ENCODE measurements at regions not wholly inside any gene's neighbourhood (a gene's known extent, or its start where the extent isn't known, plus 50 kb on each side); places are given as distances from the start of the nearest gene placed in this dataset.

GRCh38 chr21:27816301-27816700 lies 849.4 kb upstream of the ADAMTS5 start:
- Histone ChIP-seq H3K27ac (no peak overlapping the region), H3K4me3 (ENCODE audit: low read depth, low read length) (no peak overlapping the region), H3K27me3 (replicated peaks) (no peaks in the 10 kb centered on the region), H3K36me3 (replicated peaks) (no peaks in the 10 kb centered on the region)
- TF ChIP-seq CTCF (IDR thresholded peaks at IDR 0.05; ENCODE audit: low read depth, low read length, missing control alignments), result no peak
- in situ Hi-C loops (cut with HindIII; ENCODE audit: low pct_ligation_motif_present, low sequenced_read_pairs), result no loop called here
- DNase-seq, result no peak

- TF ChIP-seq CTCF (IDR thresholded peaks at IDR 0.05; ENCODE audit: low read depth, low read length, missing control alignments), result no peak
- no peaks in the 10 kb centered on the region for H3K27me3 ChIP-seq (replicated peaks)
- DNase-seq, result no peak
- no peak overlapping the region for H3K27ac ChIP-seq
- H3K36me3 ChIP-seq (replicated peaks), result no peaks in the 10 kb centered on the region
- in situ Hi-C loops (cut with HindIII; ENCODE audit: low pct_ligation_motif_present, low sequenced_read_pairs), result no loop called here
- no peak overlapping the region for H3K4me3 ChIP-seq (ENCODE audit: low read depth, low read length)
These were observed 847.3 kb upstream of the ADAMTS5 start for GRCh38 chr21:27814226-27814625.

- H3K4me3 ChIP-seq (ENCODE audit: low read depth, low read length), result peak overlapping the region; percentile 4
- no peaks in the 10 kb centered on the region for H3K27me3 ChIP-seq (replicated peaks)
- in situ Hi-C loops (cut with HindIII; ENCODE audit: low pct_ligation_motif_present, low sequenced_read_pairs), result no loop called here
- H3K36me3 ChIP-seq (replicated peaks), result no peaks in the 10 kb centered on the region
- no peak for TF ChIP-seq CTCF (IDR thresholded peaks at IDR 0.05; ENCODE audit: low read depth, low read length, missing control alignments)
- H3K27ac ChIP-seq, result no peak overlapping the region
- DNase-seq, result no peak
These were observed 846.9 kb upstream of the ADAMTS5 start for GRCh38 chr21:27813750-27814149.

- Histone ChIP-seq H3K27ac (no peak overlapping the region), H3K36me3 (replicated peaks) (no peaks in the 10 kb centered on the region), H3K4me3 (ENCODE audit: low read depth, low read length) (no peak overlapping the region), H3K27me3 (replicated peaks) (no peaks in the 10 kb centered on the region)
- in situ Hi-C loops (cut with HindIII; ENCODE audit: low pct_ligation_motif_present, low sequenced_read_pairs), result no loop called here
- no peak for TF ChIP-seq CTCF (IDR thresholded peaks at IDR 0.05; ENCODE audit: low read depth, low read length, missing control alignments)
- DNase-seq, result no peak
These were observed 846.5 kb upstream of the ADAMTS5 start for GRCh38 chr21:27813344-27813743.

GRCh38 chr21:27812279-27812678 lies 845.4 kb upstream of the ADAMTS5 start:
- in situ Hi-C loops (cut with HindIII; ENCODE audit: low pct_ligation_motif_present, low sequenced_read_pairs), result no loop called here
- no peak overlapping the region for H3K4me3 ChIP-seq (ENCODE audit: low read depth, low read length)
- DNase-seq, result no peak
- no peak overlapping the region for H3K27ac ChIP-seq
- no peak for TF ChIP-seq CTCF (IDR thresholded peaks at IDR 0.05; ENCODE audit: low read depth, low read length, missing control alignments)
- H3K36me3 ChIP-seq (replicated peaks), result no peaks in the 10 kb centered on the region
- H3K27me3 ChIP-seq (replicated peaks), result no peaks in the 10 kb centered on the region

GRCh38 chr21:27808923-27809322 lies 842.0 kb upstream of the ADAMTS5 start:
- DNase-seq, result no peak
- in situ Hi-C loops (cut with HindIII; ENCODE audit: low pct_ligation_motif_present, low sequenced_read_pairs), result no loop called here
- Histone ChIP-seq H3K4me3 (ENCODE audit: low read depth, low read length) (no peak overlapping the region), H3K36me3 (replicated peaks) (no peaks in the 10 kb centered on the region), H3K27me3 (replicated peaks) (no peaks in the 10 kb centered on the region), H3K27ac (no peak overlapping the region)
- no peak for TF ChIP-seq CTCF (IDR thresholded peaks at IDR 0.05; ENCODE audit: low read depth, low read length, missing control alignments)

All from brain microvascular endothelial cell (primary cell).